ENCODE measurements at regions not wholly inside any gene's neighbourhood (a gene's known extent, or its start where the extent isn't known, plus 50 kb on each side); places are given as distances from the start of the nearest gene placed in this dataset.
"Not testable (repeated sequence)": the region's sequence is repeated elsewhere in the genome, so short reads cannot be mapped to it uniquely, and the experiment has no call there.

DNA sequence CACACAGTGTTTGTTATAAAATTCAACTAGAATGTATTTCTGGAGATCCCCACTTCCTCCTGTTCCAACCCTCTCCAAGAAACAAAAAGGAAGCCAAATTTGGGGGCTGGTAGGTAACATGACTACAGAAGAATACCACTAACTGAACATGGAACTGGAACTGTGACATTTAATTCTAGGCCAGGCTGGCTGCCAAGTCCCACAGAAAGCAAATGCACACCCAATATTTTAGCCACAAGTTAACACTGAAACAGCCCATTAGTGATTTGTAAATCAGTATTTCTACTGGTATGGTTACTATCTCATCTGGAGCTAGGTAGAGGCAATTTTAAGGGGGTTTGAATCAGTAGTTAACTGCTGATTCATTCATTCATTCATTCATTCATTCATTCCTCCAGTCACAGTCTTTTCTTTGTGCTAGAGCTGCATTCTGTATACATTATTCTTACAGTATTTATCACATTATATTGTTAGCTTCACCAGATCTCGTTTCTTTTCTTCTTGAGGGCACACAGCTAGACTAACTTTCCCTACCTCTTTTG is 131.7 kb upstream of the GDNF start:
- no peak for DNase-seq (ENCODE audit: low read depth in 2 of 2, low spot score in 1 of 2)

DNA sequence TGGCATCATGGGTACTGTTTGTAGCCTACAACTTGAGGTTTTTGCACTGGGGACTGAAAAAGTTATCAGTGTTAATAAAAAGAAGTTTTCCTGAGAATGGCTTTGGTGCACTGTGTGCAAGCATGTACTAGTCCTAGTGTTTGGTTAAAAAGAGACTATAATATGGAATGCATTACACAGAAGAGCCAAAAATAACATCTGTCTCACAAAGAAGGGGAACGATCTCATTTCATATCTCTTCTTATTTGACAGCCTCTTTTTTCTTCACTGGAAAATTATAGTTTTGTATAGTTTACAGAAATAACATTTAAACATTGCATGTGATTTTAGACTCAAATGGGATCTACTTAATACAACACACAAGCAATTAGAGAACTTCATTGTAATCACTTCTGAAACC is 127.0 kb upstream of the GDNF start:
- DNase-seq (ENCODE audit: low read depth in 2 of 2, low spot score in 1 of 2), result no peak

DNA sequence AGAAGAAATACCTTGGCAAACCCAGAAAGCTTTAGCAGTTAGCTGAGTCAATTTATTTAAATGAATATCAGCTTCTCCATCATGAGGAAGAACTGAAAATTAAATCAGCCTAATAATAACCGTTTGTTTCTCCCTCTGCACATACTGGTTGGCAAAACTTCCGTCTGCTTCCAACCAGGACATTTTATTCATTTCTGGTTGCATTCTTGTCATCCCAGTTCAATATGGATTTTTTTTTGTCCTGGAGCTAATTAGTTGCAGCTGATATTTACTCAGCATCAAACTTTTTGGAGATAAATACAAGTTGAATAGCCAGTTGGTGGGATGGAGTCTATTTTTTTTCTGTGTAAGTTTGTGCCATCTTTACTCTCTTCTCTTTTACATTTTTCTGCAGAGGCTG is 126.5 kb upstream of the GDNF start:
- DNase-seq (ENCODE audit: low read depth in 2 of 2, low spot score in 1 of 2), result no peak

GRCh38 chr5:37962389-37962788 is 122.5 kb upstream of the GDNF start:
- DNase-seq (ENCODE audit: low read depth in 2 of 2, low spot score in 1 of 2), result no peak

DNA sequence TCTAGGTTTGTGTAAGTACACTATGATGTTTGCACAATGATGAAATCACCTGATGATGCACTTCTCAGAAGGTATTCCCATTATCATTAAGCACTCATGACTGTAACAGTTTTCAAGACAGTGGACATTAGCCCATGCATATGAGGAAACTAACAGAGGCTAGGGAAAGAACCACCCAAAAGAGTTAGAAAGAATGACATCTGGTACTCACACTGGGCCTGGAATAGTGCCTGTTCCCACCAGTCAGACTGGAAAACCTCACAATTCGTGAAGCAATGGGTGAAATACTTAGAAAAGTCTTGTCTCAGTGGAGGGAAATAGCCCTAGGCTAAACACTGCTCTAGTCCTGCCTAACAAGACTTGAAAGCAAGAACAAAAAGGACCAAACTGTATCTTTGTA is 117.4 kb upstream of the GDNF start:
- DNase-seq (ENCODE audit: low read depth in 2 of 2, low spot score in 1 of 2), result no peak

GRCh38 chr5:37955748-37956147 is 115.9 kb upstream of the GDNF start:
- DNase-seq (ENCODE audit: low read depth in 2 of 2, low spot score in 1 of 2), result no peak

- no peak for DNase-seq (ENCODE audit: low read depth in 2 of 2, low spot score in 1 of 2)
Observed at GRCh38 chr5:37954561-37954960, 114.7 kb upstream of the GDNF start.

- DNase-seq (ENCODE audit: low read depth in 2 of 2, low spot score in 1 of 2), result no peak
Observed at GRCh38 chr5:37951946-37952721, 112.3 kb upstream of the GDNF start.

- no peak for DNase-seq (ENCODE audit: low read depth in 2 of 2, low spot score in 1 of 2)
Observed at GRCh38 chr5:37950436-37950835, 110.6 kb upstream of the GDNF start.

DNA sequence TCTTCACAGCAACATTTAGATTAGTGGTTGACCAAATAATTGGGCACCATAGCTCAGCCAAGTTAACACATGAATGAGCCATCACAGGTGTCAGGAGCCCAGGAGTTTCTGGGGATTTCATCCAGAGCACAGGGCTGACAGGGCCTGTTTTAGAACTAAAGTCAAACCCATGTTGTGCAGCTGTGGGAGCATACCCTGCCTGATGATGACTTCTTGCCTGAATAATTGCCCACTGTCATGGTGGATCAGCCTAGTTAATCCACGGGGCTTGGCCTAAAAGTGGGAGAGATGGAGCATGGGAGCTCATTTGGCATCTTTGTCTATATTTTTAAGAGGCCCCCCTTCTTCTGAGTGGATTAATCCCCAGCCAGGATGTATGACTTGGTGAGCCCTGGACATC is 105.6 kb upstream of the GDNF start:
- DNase-seq (ENCODE audit: low read depth in 2 of 2, low spot score in 1 of 2), result no peak

DNA sequence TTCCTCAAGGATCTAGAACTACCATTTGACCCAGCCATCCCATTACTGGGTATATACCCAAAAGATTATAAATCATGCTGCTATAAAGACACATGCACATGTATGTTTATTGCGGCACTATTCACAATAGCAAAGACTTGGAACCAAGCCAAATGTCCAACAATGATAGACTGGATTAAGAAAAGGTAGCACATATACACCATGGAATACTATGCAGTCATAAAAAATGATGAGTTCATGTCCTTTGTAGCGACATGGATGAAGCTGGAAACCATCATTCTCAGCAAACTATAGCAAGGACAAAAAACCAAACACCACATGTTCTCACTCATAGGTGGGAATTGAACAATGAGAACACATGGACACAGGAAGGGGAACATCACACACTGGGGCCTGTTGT is 103.3 kb upstream of the GDNF start:
- DNase-seq (ENCODE audit: low read depth in 2 of 2, low spot score in 1 of 2), result not testable (repeated sequence)

DNA sequence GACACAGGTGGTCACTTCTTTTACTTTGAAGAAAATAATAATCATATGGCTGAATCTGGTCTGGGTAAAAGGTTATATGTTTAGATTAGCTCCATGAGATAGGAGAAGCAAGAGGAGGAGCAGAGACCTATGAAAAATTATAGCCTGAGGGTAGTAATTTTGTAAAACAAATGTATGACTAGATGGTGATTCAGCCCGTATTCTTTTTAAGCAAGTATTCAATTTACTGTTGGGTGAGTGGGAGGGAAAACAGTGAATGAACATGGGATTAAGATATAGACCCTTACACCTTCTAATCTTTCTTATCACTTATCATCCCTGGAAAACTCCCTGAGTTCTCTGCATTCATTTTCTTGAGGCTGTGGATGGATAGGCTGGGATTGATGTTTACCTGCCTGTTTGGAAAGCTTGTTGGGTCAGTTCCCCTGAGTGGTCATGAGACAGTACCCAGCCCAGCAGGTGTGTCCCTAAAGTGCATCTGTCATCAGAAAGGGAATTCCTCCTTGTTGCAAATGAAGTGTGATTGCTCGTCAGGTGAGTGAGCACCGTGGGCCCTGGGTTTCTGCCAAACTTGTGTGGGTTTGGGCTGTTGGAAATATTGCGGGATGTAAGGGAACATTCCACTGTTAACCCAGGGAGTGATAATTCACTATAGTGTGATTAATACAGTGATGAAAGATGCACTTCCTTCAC is 101.2 kb upstream of the GDNF start:
- no peak for DNase-seq (ENCODE audit: low read depth in 2 of 2, low spot score in 1 of 2)

DNA sequence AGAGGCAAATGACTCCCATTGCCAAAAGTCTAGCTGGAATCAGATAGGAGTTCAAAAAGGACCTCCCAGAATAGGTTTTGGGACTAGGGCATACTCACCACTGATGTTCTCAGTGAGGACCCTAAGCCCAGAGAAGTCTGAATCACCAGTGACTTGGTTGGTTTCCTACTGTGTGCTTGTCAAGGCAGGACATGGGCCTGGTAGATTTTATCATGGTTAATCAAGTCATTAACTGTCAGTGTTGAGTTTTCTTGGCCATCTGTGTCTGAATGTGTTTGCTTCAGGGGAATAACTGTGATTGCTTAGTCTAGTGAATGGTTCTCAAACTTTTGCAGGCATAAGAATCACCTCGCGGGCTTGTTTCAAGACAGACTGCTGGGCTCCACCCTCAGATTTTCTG is 99.0 kb upstream of the GDNF start:
- no peak for DNase-seq (ENCODE audit: low read depth in 2 of 2, low spot score in 1 of 2)

DNA sequence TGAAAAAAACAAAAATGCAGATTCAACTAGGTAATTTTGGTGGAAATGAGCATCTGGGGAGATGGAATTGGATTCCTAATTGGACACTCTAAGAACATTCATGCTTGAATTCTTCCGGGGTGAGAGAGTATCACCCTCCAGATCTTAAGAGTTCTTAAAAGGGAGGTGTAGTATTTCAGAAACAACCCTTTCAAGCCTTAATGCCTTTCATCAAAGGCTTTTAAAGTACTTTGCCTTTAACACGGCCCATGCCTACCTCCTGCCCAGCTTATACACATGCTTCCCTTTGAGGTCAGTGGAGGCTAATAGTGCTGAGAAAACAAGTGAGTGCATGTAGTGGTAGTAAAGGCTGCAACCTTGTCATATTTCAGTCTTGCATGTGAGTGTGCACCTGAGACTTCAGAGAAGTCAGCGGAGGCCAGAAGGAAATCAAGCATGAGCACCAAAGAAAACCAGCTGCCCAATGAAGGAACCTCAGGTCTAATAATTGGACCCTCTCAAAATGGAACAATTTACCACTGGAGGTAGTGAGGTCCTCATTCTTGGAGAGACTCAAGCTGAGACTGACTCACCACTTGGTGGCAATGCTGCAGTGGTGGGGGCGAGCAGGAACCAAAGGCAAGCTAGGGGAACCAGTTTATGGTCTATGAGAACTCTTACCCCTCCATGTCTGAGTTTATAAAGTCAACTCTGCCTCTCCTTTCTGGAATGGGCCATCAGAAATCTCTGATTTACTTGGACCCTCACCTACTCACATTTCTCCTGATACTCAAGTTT is 98.4 kb upstream of the GDNF start:
- no peak for DNase-seq (ENCODE audit: low read depth in 2 of 2, low spot score in 1 of 2)

DNA sequence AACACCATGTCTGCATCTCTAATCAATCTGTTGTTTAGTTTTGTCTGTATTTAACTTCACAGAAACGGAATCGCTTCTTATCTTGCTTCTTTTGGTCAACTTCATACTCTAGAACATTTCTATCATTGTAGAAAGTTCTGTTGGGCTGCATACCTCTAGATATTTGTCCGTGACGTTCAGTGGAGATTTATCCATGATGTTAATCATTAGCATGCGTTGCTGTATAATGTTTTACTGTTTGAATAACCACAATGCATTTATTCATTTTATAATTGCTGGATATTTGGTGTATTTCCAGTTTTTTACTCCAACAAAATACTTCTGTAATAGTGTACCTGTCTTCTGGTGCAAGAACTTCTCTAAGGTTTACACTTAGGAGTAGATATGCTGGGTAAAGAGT is 96.2 kb upstream of the GDNF start:
- DNase-seq (ENCODE audit: low read depth in 2 of 2, low spot score in 1 of 2), result no peak

- no peak for DNase-seq (ENCODE audit: low read depth in 2 of 2, low spot score in 1 of 2)
Observed at GRCh38 chr5:37933576-37933975, 93.7 kb upstream of the GDNF start.

- DNase-seq (ENCODE audit: low read depth in 2 of 2, low spot score in 1 of 2), result no peak
Observed at GRCh38 chr5:37932450-37932849, 92.6 kb upstream of the GDNF start.

- no peak for DNase-seq (ENCODE audit: low read depth in 2 of 2, low spot score in 1 of 2)
Observed at GRCh38 chr5:37931541-37931940, 91.7 kb upstream of the GDNF start.

- no peak for DNase-seq (ENCODE audit: low read depth in 2 of 2, low spot score in 1 of 2)
Observed at GRCh38 chr5:37930350-37930749, 90.5 kb upstream of the GDNF start.

DNA sequence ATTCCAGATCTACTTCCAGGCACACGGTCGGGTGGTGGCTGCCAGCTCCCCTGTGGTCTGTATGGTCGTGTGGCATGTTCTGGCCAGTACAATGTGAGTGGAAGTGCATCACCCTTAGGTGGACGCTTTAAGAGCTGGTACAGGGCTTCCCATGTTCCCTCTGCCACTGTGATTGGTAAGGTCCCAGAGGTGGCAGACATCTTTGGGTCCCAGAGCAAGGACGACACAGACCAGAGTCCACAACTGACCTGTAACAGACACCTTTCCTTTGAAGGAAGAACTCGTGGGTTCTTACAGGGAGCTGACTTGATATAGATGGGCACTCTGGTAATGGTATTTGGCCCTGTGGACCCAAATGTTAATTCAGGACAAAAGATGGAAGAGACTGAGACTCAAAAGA is 90.0 kb upstream of the GDNF start:
- no peak for DNase-seq (ENCODE audit: low read depth in 2 of 2, low spot score in 1 of 2)

GRCh38 chr5:37927753-37928152 is 87.9 kb upstream of the GDNF start:
- not testable (repeated sequence) for DNase-seq (ENCODE audit: low read depth in 2 of 2, low spot score in 1 of 2)

DNA sequence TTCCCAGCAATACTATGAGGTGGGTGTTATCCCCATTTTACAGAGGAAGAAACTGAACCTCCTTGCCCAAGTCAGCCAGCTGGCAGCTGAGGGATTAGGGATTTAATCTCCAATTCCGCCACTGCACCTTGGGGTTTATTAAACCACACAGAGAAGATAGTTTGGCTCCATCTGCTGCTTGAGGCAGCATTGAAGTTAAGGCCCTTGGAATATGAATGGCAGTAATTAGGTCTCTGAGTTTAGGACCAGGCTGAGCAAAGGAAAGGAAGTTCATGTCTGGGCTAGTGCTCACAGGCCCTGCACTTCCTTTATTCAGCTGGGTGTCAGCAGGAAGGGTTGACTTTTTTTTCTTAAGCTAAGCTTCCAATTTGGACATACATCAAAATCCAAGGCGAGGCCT is 86.9 kb upstream of the GDNF start:
- DNase-seq (ENCODE audit: low read depth in 2 of 2, low spot score in 1 of 2), result no peak
